Spleen (tissue), 11 donors: ENCODE measurements at regions not wholly inside any gene's neighbourhood (a gene's known extent, or its start where the extent isn't known, plus 50 kb on each side); places are given as distances from the start of the nearest gene placed in this dataset.

Source experiments
- DNase-seq: peaks from one replicate; pipeline ENCODE4 v3.0.0-alpha.2; 2020
- H3K27ac ChIP-seq, 8 donors: fragments of 200-600 bp; sonication (generic) in 7 of 8; 1 replicate in 4 of 8; 2 replicates in 4 of 8; pipeline versions ENCODE4 v1.5.0 to v1.8.0; 2016 to 2021; ENCODE audit warnings: inconsistent platforms in 4 of 8, mild to moderate bottlenecking in 4 of 8, moderate library complexity in 1 of 8
- H3K27me3 ChIP-seq, 7 donors: fragments of 200-600 bp; sonication (generic) in 6 of 7; replicated peaks in 1 of 7; 1 replicate in 4 of 7; 2 replicates in 3 of 7; pipeline versions ENCODE4 v1.5.0 to v1.8.0; 2016 to 2021; ENCODE audit warnings: inconsistent platforms in 3 of 7, mild to moderate bottlenecking in 1 of 7
- H3K36me3 ChIP-seq, 6 donors: fragments of 200-600 bp; sonication (generic) in 5 of 6; 1 replicate in 4 of 6; 2 replicates in 2 of 6; pipeline versions ENCODE4 v1.5.0 to v1.8.0; 2016 to 2021; ENCODE audit warnings: inconsistent platforms in 2 of 6
- H3K4me1 ChIP-seq, 6 donors: fragments of 200-600 bp; sonication (generic) in 5 of 6; 1 replicate in 3 of 6; 2 replicates in 3 of 6; pipeline versions ENCODE4 v1.5.0 to v1.8.0; 2016 to 2021; ENCODE audit warnings: inconsistent platforms in 3 of 6
- H3K4me3 ChIP-seq, 8 donors: fragments of 200-600 bp; sonication (generic) in 7 of 8; 1 replicate in 4 of 8; 2 replicates in 4 of 8; pipeline versions ENCODE4 v1.5.0 to v1.8.0; 2016 to 2021; ENCODE audit warnings: inconsistent platforms in 4 of 8, mild to moderate bottlenecking in 4 of 8, moderate library complexity in 2 of 8
- H3K9me3 ChIP-seq, 8 donors: fragments of 200-600 bp; sonication (generic) in 7 of 8; 1 replicate in 4 of 8; 2 replicates in 4 of 8; pipeline versions ENCODE4 v1.5.0 to v1.8.0; 2016 to 2021; ENCODE audit warnings: inconsistent platforms in 4 of 8
- CTCF ChIP-seq, 11 experiments: fragments of 200-600 bp in 7 of 11; fragments of 450-650 bp in 4 of 11; sonication (generic) in 4 of 11; IDR thresholded peaks in 8 of 11; conservative IDR thresholded peaks in 3 of 11; 1 replicate in 7 of 11; 2 replicates in 4 of 11; pipeline versions ENCODE4 v1.4.0 to v1.8.0; 2016 to 2021; ENCODE audit warnings: antibody characterized with exemption in 11 of 11, inconsistent platforms in 4 of 11, mild to moderate bottlenecking in 1 of 11
- POLR2A ChIP-seq, 3 donors: fragments of 450-650 bp; IDR thresholded peaks; one replicate each; pipeline ENCODE4 v1.5.1; 2017; ENCODE audit warnings: antibody characterized with exemption in 3 of 3, mild to moderate bottlenecking in 1 of 3
- POLR2AphosphoS5 ChIP-seq, 3 donors: sonication (generic); formaldehyde crosslinking; IDR thresholded peaks; one replicate each; pipeline ENCODE4 v1.5.1; 2017; ENCODE audit warnings: antibody characterized with exemption in 3 of 3
- WGBS, 5 donors: extraction: QIAGEN DNeasy Blood & Tissue Kit in 3 of 5; methylation state at CpG; one replicate each; pipeline versions ENCODE4 v1.1.5 to v1.1.7; 2013 to 2018; 5-methylcytosine and 5-hydroxymethylcytosine counted together
- intact Hi-C: fragments of 100-400 bp; cut with DNase I; formaldehyde crosslinking; loops from one replicate; pipeline ENCODE4 v1.15.0; 2023; ENCODE audit warnings: low total_unique reads
- donor health status: healthy with polysubstance abuse.
- donor health status: DM: no; HTN: no; CAD: no; lungs with moderate emphysema.
- donor health status: DM: no; HTN: no; CAD: no.
- donor health status: Bipolar disorder and iron deficiency.
- donor health status: healthy.
- donor health status: DM: no; HTN: no; CAD: no.
- donor health status: DM: yes; HTN: yes; CAD: no.

GRCh38 chr2:239467281-239467955 is 66.6 kb upstream of the HDAC4 start:
- TF ChIP-seq CTCF (IDR thresholded peaks at IDR 0.05 in 8 of 11, conservative IDR thresholded peaks at IDR 0.05 in 3 of 11) (no peak), POLR2A (IDR thresholded peaks at IDR 0.05) (no peak), POLR2AphosphoS5 (IDR thresholded peaks at IDR 0.05) (no peak)
- 90 to 98% (median 95%) methylated on average over 7 of the region's 7 CpGs for WGBS, 5 donors
- intact Hi-C loops = no loop called here

DNA sequence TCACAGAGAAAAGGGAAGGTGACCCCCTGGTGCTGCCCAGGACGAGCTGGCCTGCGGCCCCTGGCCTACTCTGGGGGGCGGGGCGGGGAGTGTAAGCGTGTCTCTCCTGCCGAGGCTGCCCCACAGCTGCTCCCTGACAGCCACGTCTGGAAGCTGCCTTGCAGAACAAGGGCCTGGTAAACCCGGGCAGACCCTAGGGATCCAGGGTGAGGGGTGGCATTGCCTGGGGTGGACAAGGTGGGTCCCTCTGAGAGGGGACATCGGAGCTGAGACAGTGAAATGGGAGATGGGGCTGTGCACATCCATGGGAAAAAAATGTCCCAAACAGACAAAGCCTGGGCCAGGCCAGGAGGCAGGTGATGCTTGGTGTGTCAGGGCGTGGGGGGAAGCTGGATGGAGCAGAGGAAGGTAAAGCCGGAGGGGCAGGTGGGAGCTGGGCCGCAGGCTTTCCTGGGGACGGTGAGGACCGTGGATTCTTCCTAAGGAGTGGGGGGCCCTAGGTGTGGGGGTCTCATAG is 66.0 kb upstream of the HDAC4 start:
- H3K4me1 ChIP-seq = peaks cover 0 to 27% (median 6%) of the 10 kb centered on the region in 6 donors
- H3K36me3 ChIP-seq = no peaks in the 10 kb centered on the region
- intact Hi-C loops = no loop called here
- H3K27me3 ChIP-seq = peaks cover 0 to 17% (median 0%) of the 10 kb centered on the region in 7 donors
- TF ChIP-seq POLR2A (IDR thresholded peaks at IDR 0.05) = no peak
- no peak for TF ChIP-seq POLR2AphosphoS5 (IDR thresholded peaks at IDR 0.05)
- no peak for TF ChIP-seq CTCF (IDR thresholded peaks at IDR 0.05 in 8 of 11, conservative IDR thresholded peaks at IDR 0.05 in 3 of 11)
- no peaks in the 10 kb centered on the region for H3K9me3 ChIP-seq
- H3K4me3 ChIP-seq = no peak overlapping the region
- 82 to 92% (median 90%) methylated on average over 9 to 14 of the region's 14 CpGs for WGBS, 5 donors
- DNase-seq = peak; percentile 69
- no peak overlapping the region for H3K27ac ChIP-seq

More at GRCh38 chr2:239467281-239467955, 66.6 kb upstream of the HDAC4 start:
- Histone ChIP-seq H3K9me3 (no peaks in the 10 kb centered on the region), H3K27ac (no peak overlapping the region), H3K36me3 (no peaks in the 10 kb centered on the region), H3K27me3 (peaks cover 0 to 18% (median 0%) of the 10 kb centered on the region in 7 donors), H3K4me3 (no peak overlapping the region), H3K4me1 (peaks cover 0 to 27% (median 6%) of the 10 kb centered on the region in 6 donors)
- DNase-seq = no peak

DNA sequence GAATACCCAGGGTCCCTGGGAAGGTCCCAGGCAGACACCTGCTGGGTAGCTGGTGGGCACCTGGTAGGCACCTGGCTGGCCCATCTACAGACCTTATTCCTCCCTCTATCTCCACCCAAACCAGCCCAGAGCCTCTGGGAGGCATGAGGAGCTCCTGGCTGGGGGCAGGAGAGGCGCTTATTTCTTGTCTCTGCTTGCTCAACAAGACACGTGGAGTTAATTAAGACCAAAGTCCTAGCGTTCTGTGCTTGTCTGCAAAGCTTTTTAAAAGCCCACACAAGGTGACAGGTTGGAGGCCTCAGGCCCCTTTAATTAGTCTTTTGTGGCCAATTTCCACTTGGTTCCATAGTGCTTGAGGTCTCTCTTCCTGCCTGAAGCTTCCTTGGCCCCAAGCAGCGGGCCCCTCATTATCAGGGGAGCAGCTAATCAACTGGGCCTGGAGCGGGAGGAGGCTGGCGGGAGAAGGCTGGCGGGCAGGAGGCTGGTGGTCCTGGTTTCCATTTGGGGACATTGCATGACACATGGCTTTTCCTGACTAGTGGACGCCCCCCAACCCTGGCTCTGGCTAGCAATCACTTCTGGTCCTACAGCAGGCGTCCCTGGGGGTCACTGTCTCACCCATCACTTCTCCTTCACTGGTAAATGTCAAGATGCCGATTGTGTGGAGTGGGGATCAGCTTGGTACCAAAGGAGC is 65.4 kb upstream of the HDAC4 start:
- 88 to 97% (median 92%) methylated on average over 8 to 10 of the region's 10 CpGs for whole genome bisulfite sequencing, 5 donors
- Histone ChIP-seq H3K4me3 (no peak overlapping the region), H3K36me3 (no peaks in the 10 kb centered on the region), H3K4me1 (peaks cover 0 to 27% (median 6%) of the 10 kb centered on the region in 6 donors), H3K9me3 (no peaks in the 10 kb centered on the region), H3K27me3 (peaks cover 0 to 17% (median 0%) of the 10 kb centered on the region in 7 donors), H3K27ac (peak overlapping the region in 2 of 8 donors; percentile 2 to 47)
- peak; percentile 48 for DNase-seq
- intact Hi-C loops = no loop called here
- TF ChIP-seq POLR2AphosphoS5 (IDR thresholded peaks at IDR 0.05) (no peak), POLR2A (IDR thresholded peaks at IDR 0.05) (no peak), CTCF (IDR thresholded peaks at IDR 0.05 in 8 of 11, conservative IDR thresholded peaks at IDR 0.05 in 3 of 11) (no peak)
